ENCODE measurements at regions not wholly inside any gene's neighbourhood (a gene's known extent, or its start where the extent isn't known, plus 50 kb on each side); places are given as distances from the start of the nearest gene placed in this dataset.

GRCh38 chr11:4203603-4204360 lies 109.2 kb downstream of the RRM1 start:
- no peak for DNase-seq (ENCODE audit: low read depth, low spot score)
- CTCF ChIA-PET: interaction anchor here (4.1 kb wide), 1 partner anchor 16 kb away, joined by 28 read pairs; no protein-coding TSS in a partner anchor
- POLR2A ChIA-PET: no interaction called here
- H3K27ac ChIP-seq (ENCODE audit: low read depth, low read length): no peak overlapping the region
- H3K4me3 ChIP-seq (ENCODE audit: low read depth, low read length): no peak overlapping the region
- no peaks in the 10 kb centered on the region for H3K27me3 ChIP-seq (ENCODE audit: control insufficient read depth, insufficient read depth, low read length)
- no peaks in the 10 kb centered on the region for H3K9me3 ChIP-seq (ENCODE audit: control insufficient read depth, insufficient read depth, low read length)
- TF ChIP-seq CTCF (IDR thresholded peaks at IDR 0.05; ENCODE audit: low read depth, low read length): 0 out of 2 replicates have a peak, but pooled peaks have one; percentile 11

GRCh38 chr11:4202749-4203148 lies 108.2 kb downstream of the RRM1 start:
- DNase-seq (ENCODE audit: low read depth, low spot score): no peak
- Histone ChIP-seq H3K9me3 (ENCODE audit: control insufficient read depth, insufficient read depth, low read length) (no peaks in the 10 kb centered on the region), H3K27ac (ENCODE audit: low read depth, low read length) (no peak overlapping the region), H3K4me3 (ENCODE audit: low read depth, low read length) (no peak overlapping the region), H3K27me3 (ENCODE audit: control insufficient read depth, insufficient read depth, low read length) (no peaks in the 10 kb centered on the region)
- CTCF ChIA-PET: interaction anchor here (0.7 to 4.1 kb wide), 2 partner anchors 15 to 21 kb away, joined by 4 to 28 read pairs; no protein-coding TSS in a partner anchor
- POLR2A ChIA-PET: no interaction called here
- no peak for TF ChIP-seq CTCF (IDR thresholded peaks at IDR 0.05; ENCODE audit: low read depth, low read length)

GRCh38 chr11:4197112-4197511 lies 102.5 kb downstream of the RRM1 start:
- POLR2A ChIA-PET: no interaction called here

GRCh38 chr11:4195909-4196308 lies 101.3 kb downstream of the RRM1 start:
- no peak overlapping the region for H3K4me3 ChIP-seq (ENCODE audit: low read depth, low read length)
- no peaks in the 10 kb centered on the region for H3K27me3 ChIP-seq (ENCODE audit: control insufficient read depth, insufficient read depth, low read length)
- CTCF ChIA-PET: interaction anchor here (0.7 to 1.0 kb wide), 2 partner anchors 9 to 1204 kb away, joined by 3 read pairs; no protein-coding TSS in a partner anchor
- no peak overlapping the region for H3K27ac ChIP-seq (ENCODE audit: low read depth, low read length)
- no peak for DNase-seq (ENCODE audit: low read depth, low spot score)
- POLR2A ChIA-PET: no interaction called here
- TF ChIP-seq CTCF (IDR thresholded peaks at IDR 0.05; ENCODE audit: low read depth, low read length): no peak
- no peaks in the 10 kb centered on the region for H3K9me3 ChIP-seq (ENCODE audit: control insufficient read depth, insufficient read depth, low read length)

More at GRCh38 chr11:4197112-4197511, 102.5 kb downstream of the RRM1 start:
- TF ChIP-seq CTCF (IDR thresholded peaks at IDR 0.05; ENCODE audit: low read depth, low read length): no peak
- Histone ChIP-seq H3K9me3 (ENCODE audit: control insufficient read depth, insufficient read depth, low read length) (no peaks in the 10 kb centered on the region), H3K27me3 (ENCODE audit: control insufficient read depth, insufficient read depth, low read length) (no peaks in the 10 kb centered on the region), H3K4me3 (ENCODE audit: low read depth, low read length) (no peak overlapping the region), H3K27ac (ENCODE audit: low read depth, low read length) (no peak overlapping the region)
- CTCF ChIA-PET: interaction anchor here (1.0 to 1.3 kb wide), 2 partner anchors 9 to 10 kb away, joined by 4 to 5 read pairs; no protein-coding TSS in a partner anchor
- DNase-seq (ENCODE audit: low read depth, low spot score): no peak

- TF ChIP-seq CTCF (IDR thresholded peaks at IDR 0.05; ENCODE audit: low read depth, low read length): no peak
- no peak overlapping the region for H3K27ac ChIP-seq (ENCODE audit: low read depth, low read length)
- H3K9me3 ChIP-seq (ENCODE audit: control insufficient read depth, insufficient read depth, low read length): no peaks in the 10 kb centered on the region
- no peak overlapping the region for H3K4me3 ChIP-seq (ENCODE audit: low read depth, low read length)
- POLR2A ChIA-PET: no interaction called here
- CTCF ChIA-PET: interaction anchor here (1.0 kb wide), 1 partner anchor 8 kb away, joined by 3 read pairs; no protein-coding TSS in a partner anchor
- no peak for DNase-seq (ENCODE audit: low read depth, low spot score)
- H3K27me3 ChIP-seq (ENCODE audit: control insufficient read depth, insufficient read depth, low read length): no peaks in the 10 kb centered on the region
Observed at GRCh38 chr11:4194889-4195288, 100.3 kb downstream of the RRM1 start.

Measured in AG04450 (cell line).